ENCODE measurements at regions not wholly inside any gene's neighbourhood (a gene's known extent, or its start where the extent isn't known, plus 50 kb on each side); places are given as distances from the start of the nearest gene placed in this dataset.

- TF ChIP-seq, protein P1, sequence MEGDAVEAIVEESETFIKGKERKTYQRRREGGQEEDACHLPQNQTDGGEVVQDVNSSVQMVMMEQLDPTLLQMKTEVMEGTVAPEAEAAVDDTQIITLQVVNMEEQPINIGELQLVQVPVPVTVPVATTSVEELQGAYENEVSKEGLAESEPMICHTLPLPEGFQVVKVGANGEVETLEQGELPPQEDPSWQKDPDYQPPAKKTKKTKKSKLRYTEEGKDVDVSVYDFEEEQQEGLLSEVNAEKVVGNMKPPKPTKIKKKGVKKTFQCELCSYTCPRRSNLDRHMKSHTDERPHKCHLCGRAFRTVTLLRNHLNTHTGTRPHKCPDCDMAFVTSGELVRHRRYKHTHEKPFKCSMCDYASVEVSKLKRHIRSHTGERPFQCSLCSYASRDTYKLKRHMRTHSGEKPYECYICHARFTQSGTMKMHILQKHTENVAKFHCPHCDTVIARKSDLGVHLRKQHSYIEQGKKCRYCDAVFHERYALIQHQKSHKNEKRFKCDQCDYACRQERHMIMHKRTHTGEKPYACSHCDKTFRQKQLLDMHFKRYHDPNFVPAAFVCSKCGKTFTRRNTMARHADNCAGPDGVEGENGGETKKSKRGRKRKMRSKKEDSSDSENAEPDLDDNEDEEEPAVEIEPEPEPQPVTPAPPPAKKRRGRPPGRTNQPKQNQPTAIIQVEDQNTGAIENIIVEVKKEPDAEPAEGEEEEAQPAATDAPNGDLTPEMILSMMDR (IDR thresholded peaks at IDR 0.05; ENCODE audit: low read length): no peak
- no peak for TF ChIP-seq EZH2 (IDR thresholded peaks at IDR 0.05; ENCODE audit: borderline replicate concordance, low read length)
These were observed 115.5 kb downstream of the PAPOLA start for GRCh38 chr14:96617635-96618034.
